Skeletal muscle tissue (tissue), 3 donors: ENCODE measurements at regions not wholly inside any gene's neighbourhood (a gene's known extent, or its start where the extent isn't known, plus 50 kb on each side); places are given as distances from the start of the nearest gene placed in this dataset.

ENCODE experiments used
- H3K27ac ChIP-seq: one replicate; pipeline ENCODE4 v1.7.0; 2013; ENCODE audit warnings: mild to moderate bottlenecking, low read depth, low read length, inconsistent platforms
- H3K27me3 ChIP-seq, 3 donors: one replicate each; pipeline ENCODE4 v1.7.0; 2013; ENCODE audit warnings: low read length in 3 of 3; ENCODE audit not compliant: control insufficient read depth in 3 of 3, insufficient read depth in 3 of 3
- H3K36me3 ChIP-seq, 3 donors: one replicate each; pipeline ENCODE4 v1.7.0; 2013; ENCODE audit warnings: low read length in 3 of 3; ENCODE audit not compliant: control insufficient read depth in 3 of 3, insufficient read depth in 3 of 3
- H3K4me1 ChIP-seq, 3 donors: one replicate each; pipeline ENCODE4 v1.7.0; 2013; ENCODE audit warnings: low read length in 3 of 3, mild to moderate bottlenecking in 3 of 3; ENCODE audit not compliant: control insufficient read depth in 3 of 3, insufficient read depth in 3 of 3
- H3K4me3 ChIP-seq, 3 donors: one replicate each; pipeline ENCODE4 v1.7.0; 2013; ENCODE audit warnings: low read length in 3 of 3
- H3K9ac ChIP-seq, 3 donors: one replicate each; pipeline ENCODE4 v1.7.0; 2013; ENCODE audit warnings: low read length in 3 of 3, mild to moderate bottlenecking in 3 of 3, moderate library complexity in 2 of 3, low read depth in 1 of 3
- H3K9me3 ChIP-seq, 3 donors: one replicate each; pipeline ENCODE4 v1.7.0; 2013; ENCODE audit warnings: low read length in 3 of 3; ENCODE audit not compliant: control insufficient read depth in 3 of 3
- donor health status: Osteomylitis.

- no peak overlapping the region for H3K27ac ChIP-seq
- H3K9ac ChIP-seq = no peak overlapping the region
- no peaks in the 10 kb centered on the region for H3K9me3 ChIP-seq
- peaks cover 19 to 22% (median 20%) of the 10 kb centered on the region in 3 donors for H3K4me1 ChIP-seq
- no peak overlapping the region for H3K4me3 ChIP-seq
- H3K36me3 ChIP-seq = no peaks in the 10 kb centered on the region
- H3K27me3 ChIP-seq = peaks cover 3 to 10% (median 5%) of the 10 kb centered on the region in 3 donors
Observed at GRCh38 chr1:201675143-201675542, 136.2 kb downstream of the NAV1 start.

GRCh38 chr1:201676197-201676596 lies 137.3 kb downstream of the NAV1 start:
- Histone ChIP-seq H3K4me1 (peaks cover 19 to 22% (median 20%) of the 10 kb centered on the region in 3 donors), H3K9ac (no peak overlapping the region)

DNA sequence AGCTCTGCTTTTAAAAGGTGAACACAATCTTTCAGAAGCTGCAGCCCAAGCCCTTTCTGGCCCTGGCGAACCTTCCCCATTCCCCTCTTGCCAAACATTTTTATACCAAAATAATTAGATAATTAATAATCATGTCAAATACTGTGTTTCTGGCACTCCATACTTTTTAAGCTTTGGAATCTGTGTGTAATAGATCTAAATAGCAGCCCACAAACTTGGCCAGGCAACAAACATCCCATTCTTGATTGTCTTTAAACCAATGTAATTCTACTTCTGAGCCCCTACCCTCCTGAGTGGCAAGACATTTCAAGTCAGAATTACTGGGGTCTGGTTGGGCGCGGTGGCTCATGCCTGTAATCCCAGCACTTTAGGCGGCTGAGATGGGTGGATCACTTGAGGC lies 137.7 kb downstream of the NAV1 start:
- Histone ChIP-seq H3K9me3 (no peaks in the 10 kb centered on the region), H3K4me3 (no peak overlapping the region), H3K9ac (no peak overlapping the region), H3K36me3 (no peaks in the 10 kb centered on the region), H3K4me1 (peaks cover 19 to 22% (median 20%) of the 10 kb centered on the region in 3 donors), H3K27ac (no peak overlapping the region), H3K27me3 (peaks cover 5 to 17% (median 6%) of the 10 kb centered on the region in 3 donors)

More at GRCh38 chr1:201676197-201676596, 137.3 kb downstream of the NAV1 start:
- H3K4me3 ChIP-seq = peak overlapping the region in 1 of 3 donors; percentile 25
- H3K36me3 ChIP-seq = no peaks in the 10 kb centered on the region
- H3K9me3 ChIP-seq = no peaks in the 10 kb centered on the region
- peaks cover 3 to 17% (median 5%) of the 10 kb centered on the region in 3 donors for H3K27me3 ChIP-seq
- no peak overlapping the region for H3K27ac ChIP-seq

GRCh38 chr1:201678264-201679101 lies 139.6 kb downstream of the NAV1 start:
- H3K27me3 ChIP-seq = peaks cover 5 to 17% (median 7%) of the 10 kb centered on the region in 3 donors
- no peak overlapping the region for H3K4me3 ChIP-seq
- no peak overlapping the region for H3K27ac ChIP-seq
- no peak overlapping the region for H3K9ac ChIP-seq
- no peaks in the 10 kb centered on the region for H3K36me3 ChIP-seq
- peaks cover 19 to 20% (median 20%) of the 10 kb centered on the region in 3 donors for H3K4me1 ChIP-seq
- H3K9me3 ChIP-seq = no peaks in the 10 kb centered on the region

DNA sequence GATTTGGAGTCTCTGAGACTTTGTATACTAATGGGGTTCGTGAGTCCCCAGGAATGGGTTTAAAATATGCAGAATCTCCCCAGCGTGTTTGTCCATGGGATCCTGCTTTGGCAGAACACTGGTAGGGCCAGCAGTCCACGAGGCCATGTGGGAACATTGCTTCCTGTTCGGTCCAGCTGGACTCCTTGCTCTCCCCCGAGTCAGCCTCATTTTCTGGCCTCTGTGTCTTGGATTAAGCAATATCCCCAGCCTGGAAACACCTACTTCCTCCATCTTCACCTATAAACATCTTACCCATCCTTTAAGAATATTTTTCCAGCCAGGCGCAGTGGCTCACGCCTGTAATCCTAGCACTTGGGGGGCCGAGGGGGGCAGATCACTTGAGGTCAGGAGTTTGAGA lies 142.4 kb downstream of the NAV1 start:
- H3K27me3 ChIP-seq = peaks cover 5 to 12% (median 7%) of the 10 kb centered on the region in 3 donors
- peaks cover 14 to 19% (median 14%) of the 10 kb centered on the region in 3 donors for H3K4me1 ChIP-seq
- H3K9ac ChIP-seq = no peak overlapping the region
- no peaks in the 10 kb centered on the region for H3K36me3 ChIP-seq
- no peaks in the 10 kb centered on the region for H3K9me3 ChIP-seq
- no peak overlapping the region for H3K4me3 ChIP-seq
- H3K27ac ChIP-seq = no peak overlapping the region

DNA sequence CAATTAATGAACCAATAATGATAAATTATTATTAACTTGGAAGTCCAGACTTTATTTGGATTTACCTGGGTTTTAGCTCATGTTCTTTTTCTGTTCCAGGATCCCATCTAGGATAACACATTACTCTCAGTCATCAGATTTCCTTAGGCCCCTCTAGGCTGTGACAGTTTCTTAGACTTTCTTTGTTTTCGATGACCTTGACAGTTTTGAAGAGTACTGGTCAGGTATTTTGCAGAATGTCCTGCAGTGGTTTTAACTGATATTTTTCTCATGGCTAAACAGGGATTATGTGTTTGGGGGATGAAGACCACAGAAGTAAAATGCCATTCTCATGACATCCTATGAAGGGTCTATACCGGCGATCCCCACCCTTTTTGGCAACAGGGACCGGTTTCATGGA lies 144.0 kb downstream of the NAV1 start:
- Histone ChIP-seq H3K27me3 (peaks cover 5 to 12% (median 6%) of the 10 kb centered on the region in 3 donors), H3K9me3 (no peaks in the 10 kb centered on the region), H3K4me3 (no peak overlapping the region), H3K9ac (no peak overlapping the region), H3K27ac (no peak overlapping the region), H3K36me3 (no peaks in the 10 kb centered on the region), H3K4me1 (peaks cover 19 to 23% (median 20%) of the 10 kb centered on the region in 3 donors)

DNA sequence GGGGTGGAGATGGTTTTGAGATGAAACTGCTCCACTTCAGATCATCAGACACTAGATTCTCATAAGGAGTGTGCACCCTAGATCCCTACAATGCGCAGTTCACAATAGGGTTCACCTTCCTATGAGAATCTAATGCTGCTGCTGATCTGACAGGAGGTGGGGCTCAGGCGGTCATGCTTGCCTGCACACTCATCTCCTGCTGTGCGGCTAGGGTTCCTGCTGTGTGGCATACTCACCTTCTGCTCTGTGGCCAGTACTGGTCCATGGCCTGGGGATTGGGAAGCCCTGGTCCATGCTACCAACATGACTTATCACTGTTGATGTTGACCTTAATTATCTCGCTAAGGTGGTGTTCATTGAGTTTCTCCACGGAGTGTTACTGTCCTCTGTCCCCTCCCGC lies 144.5 kb downstream of the NAV1 start:
- H3K4me1 ChIP-seq = peaks cover 19 to 23% (median 20%) of the 10 kb centered on the region in 3 donors
- H3K4me3 ChIP-seq = no peak overlapping the region
- H3K27ac ChIP-seq = no peak overlapping the region
- no peaks in the 10 kb centered on the region for H3K9me3 ChIP-seq
- peaks cover 5 to 12% (median 5%) of the 10 kb centered on the region in 3 donors for H3K27me3 ChIP-seq
- no peaks in the 10 kb centered on the region for H3K36me3 ChIP-seq
- no peak overlapping the region for H3K9ac ChIP-seq

GRCh38 chr1:201685485-201685884 lies 143.5 kb upstream of the IPO9 start:
- Histone ChIP-seq H3K4me1 (peaks cover 19 to 20% (median 20%) of the 10 kb centered on the region in 3 donors), H3K27me3 (peaks cover 0 to 6% (median 5%) of the 10 kb centered on the region in 3 donors), H3K4me3 (no peak overlapping the region), H3K9ac (no peak overlapping the region), H3K36me3 (no peaks in the 10 kb centered on the region), H3K9me3 (no peaks in the 10 kb centered on the region), H3K27ac (no peak overlapping the region)

DNA sequence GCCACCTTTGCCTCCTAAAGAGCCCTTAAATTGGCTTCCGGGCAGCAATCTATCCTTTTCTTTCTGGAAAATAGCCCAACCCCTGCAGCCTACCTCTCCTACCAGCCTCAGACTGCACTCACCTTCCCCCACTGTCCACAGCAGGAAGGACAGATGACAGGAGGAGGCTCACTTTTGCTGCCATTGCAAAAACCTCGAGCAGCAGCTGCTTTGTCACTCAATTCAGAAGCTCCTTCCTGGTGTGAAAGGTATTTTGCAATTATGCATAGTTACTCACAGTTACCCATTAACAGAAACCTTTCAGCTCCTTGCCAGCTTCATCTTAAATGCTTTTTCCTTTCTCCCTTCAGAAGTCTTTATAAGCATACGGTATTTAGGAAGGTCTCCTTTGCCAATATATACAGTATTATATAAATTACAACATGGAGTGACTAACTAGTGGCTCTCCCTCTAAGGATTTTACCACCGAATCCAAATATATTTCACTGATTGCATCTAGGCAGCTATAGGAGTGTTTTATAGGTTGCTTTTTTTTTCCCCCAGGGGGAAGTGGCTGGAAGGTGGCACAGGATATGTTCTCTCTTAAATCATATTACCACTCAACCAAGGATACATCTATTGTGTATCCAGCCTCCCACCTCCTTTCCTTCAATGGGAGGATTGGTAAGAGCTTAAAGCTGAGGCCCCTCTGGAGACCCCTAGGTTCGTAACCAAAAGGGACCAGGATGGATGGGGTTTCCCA lies 142.1 kb upstream of the IPO9 start:
- no peak overlapping the region for H3K27ac ChIP-seq
- H3K36me3 ChIP-seq = no peaks in the 10 kb centered on the region
- no peak overlapping the region for H3K4me3 ChIP-seq
- peaks cover 19 to 20% (median 20%) of the 10 kb centered on the region in 3 donors for H3K4me1 ChIP-seq
- peaks cover 0 to 3% (median 2%) of the 10 kb centered on the region in 3 donors for H3K27me3 ChIP-seq
- H3K9ac ChIP-seq = peak overlapping the region in 1 of 3 donors; percentile 33
- no peaks in the 10 kb centered on the region for H3K9me3 ChIP-seq

DNA sequence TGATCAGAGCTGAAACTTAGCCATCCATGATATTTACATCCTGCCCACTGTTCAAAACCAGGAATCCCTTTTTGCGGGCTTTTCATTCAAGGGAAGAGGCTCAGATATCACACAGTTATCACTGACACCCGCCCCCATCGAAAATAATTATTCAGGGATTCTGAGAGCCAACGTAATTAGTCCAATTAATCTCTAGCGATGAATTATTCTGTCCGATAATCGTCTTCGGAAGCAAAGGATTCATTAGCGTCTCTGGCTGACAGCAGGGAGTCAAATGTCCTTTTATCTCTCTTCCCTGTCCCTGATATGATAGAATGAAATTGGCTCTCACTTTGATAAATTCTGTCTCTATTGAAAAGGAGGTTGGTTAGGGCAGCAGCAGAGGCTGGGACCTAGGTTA lies 140.4 kb upstream of the IPO9 start:
- Histone ChIP-seq H3K9me3 (no peaks in the 10 kb centered on the region), H3K4me3 (no peak overlapping the region), H3K27me3 (peaks cover under 1 to 10% (median 4%) of the 10 kb centered on the region in 3 donors), H3K27ac (no peak overlapping the region), H3K4me1 (peaks cover 19 to 28% (median 23%) of the 10 kb centered on the region in 3 donors), H3K9ac (no peak overlapping the region), H3K36me3 (no peaks in the 10 kb centered on the region)
